ENCODE measurements at regions not wholly inside any gene's neighbourhood (a gene's known extent, or its start where the extent isn't known, plus 50 kb on each side); places are given as distances from the start of the nearest gene placed in this dataset.

GRCh38 chr10:21296575-21297355, 228.7 kb downstream of the SKIDA1 start:
- no peaks in the 10 kb centered on the region for H3K9me3 ChIP-seq
- 86 to 92% methylated on average over 8 to 13 of the region's 13 CpGs for WGBS, 2 donors
- no peaks in the 10 kb centered on the region for H3K4me1 ChIP-seq
- no peaks in the 10 kb centered on the region for H3K27me3 ChIP-seq
- no peaks in the 10 kb centered on the region for H3K36me3 ChIP-seq (replicated peaks in 1 of 2; ENCODE audit: insufficient read depth in 1 of 2, low read depth in 2 of 2)
- ATAC-seq, result no peak
- DNase-seq, result no peak
- TF ChIP-seq POLR2A (IDR thresholded peaks at IDR 0.05) (no peak), CTCF (IDR thresholded peaks at IDR 0.05) (no peak)
- no peak overlapping the region for H3K27ac ChIP-seq
- H3K4me3 ChIP-seq, result no peak overlapping the region
- intact Hi-C loops (cut with DNase I), result no loop called here

GRCh38 chr10:21293518-21294356, 231.7 kb downstream of the SKIDA1 start:
- H3K4me3 ChIP-seq, result no peak overlapping the region
- intact Hi-C loops (cut with DNase I), result no loop called here
- TF ChIP-seq CTCF (IDR thresholded peaks at IDR 0.05) (no peak), POLR2A (IDR thresholded peaks at IDR 0.05) (no peak)
- no peak overlapping the region for H3K27ac ChIP-seq
- no peaks in the 10 kb centered on the region for H3K36me3 ChIP-seq (replicated peaks in 1 of 2; ENCODE audit: insufficient read depth in 1 of 2, low read depth in 2 of 2)
- H3K27me3 ChIP-seq, result no peaks in the 10 kb centered on the region
- 49 to 55% methylated on average over 9 of the region's 9 CpGs for WGBS, 2 donors
- H3K4me1 ChIP-seq, result no peaks in the 10 kb centered on the region
- no peaks in the 10 kb centered on the region for H3K9me3 ChIP-seq
- ATAC-seq (no peak), DNase-seq (no peak)

GRCh38 chr10:21292763-21293517, 232.5 kb downstream of the SKIDA1 start:
- TF ChIP-seq CTCF (IDR thresholded peaks at IDR 0.05), result no peak
- TF ChIP-seq POLR2A (IDR thresholded peaks at IDR 0.05), result no peak
- Histone ChIP-seq H3K36me3 (replicated peaks in 1 of 2; ENCODE audit: insufficient read depth in 1 of 2, low read depth in 2 of 2) (no peaks in the 10 kb centered on the region), H3K4me1 (no peaks in the 10 kb centered on the region), H3K27me3 (no peaks in the 10 kb centered on the region), H3K27ac (peak overlapping the region in 2 of 4 donors; percentile 31 to 42), H3K9me3 (no peaks in the 10 kb centered on the region), H3K4me3 (no peak overlapping the region)
- peak; percentile 50 to 71 (median 59) for DNase-seq
- 3 to 6% methylated on average over 14 of the region's 14 CpGs for WGBS, 2 donors
- peak; percentile 87 for ATAC-seq
- intact Hi-C loops (cut with DNase I), result no loop called here

- Histone ChIP-seq H3K27ac (no peak overlapping the region), H3K36me3 (replicated peaks in 1 of 2; ENCODE audit: insufficient read depth in 1 of 2, low read depth in 2 of 2) (no peaks in the 10 kb centered on the region), H3K27me3 (no peaks in the 10 kb centered on the region), H3K9me3 (no peaks in the 10 kb centered on the region), H3K4me1 (no peaks in the 10 kb centered on the region), H3K4me3 (no peak overlapping the region)
- TF ChIP-seq CTCF (IDR thresholded peaks at IDR 0.05) (no peak), POLR2A (IDR thresholded peaks at IDR 0.05) (no peak)
- intact Hi-C loops (cut with DNase I), result no loop called here
- DNase-seq (no peak), ATAC-seq (no peak)
- WGBS, 2 donors, result 89 to 95% methylated on average over 2 of the region's 2 CpGs
These were observed 234.9 kb downstream of the SKIDA1 start for GRCh38 chr10:21290499-21291160.
